Activated CD8-positive, alpha-beta memory T cell treated with anti-CD3 and anti-CD28 coated beads for 24 hours (primary cell): ENCODE measurements at regions not wholly inside any gene's neighbourhood (a gene's known extent, or its start where the extent isn't known, plus 50 kb on each side); places are given as distances from the start of the nearest gene placed in this dataset.

ENCODE experiments used
- DNase-seq: peaks from one replicate; pipeline ENCODE4 v3.0.0-alpha.2; 2020

DNA sequence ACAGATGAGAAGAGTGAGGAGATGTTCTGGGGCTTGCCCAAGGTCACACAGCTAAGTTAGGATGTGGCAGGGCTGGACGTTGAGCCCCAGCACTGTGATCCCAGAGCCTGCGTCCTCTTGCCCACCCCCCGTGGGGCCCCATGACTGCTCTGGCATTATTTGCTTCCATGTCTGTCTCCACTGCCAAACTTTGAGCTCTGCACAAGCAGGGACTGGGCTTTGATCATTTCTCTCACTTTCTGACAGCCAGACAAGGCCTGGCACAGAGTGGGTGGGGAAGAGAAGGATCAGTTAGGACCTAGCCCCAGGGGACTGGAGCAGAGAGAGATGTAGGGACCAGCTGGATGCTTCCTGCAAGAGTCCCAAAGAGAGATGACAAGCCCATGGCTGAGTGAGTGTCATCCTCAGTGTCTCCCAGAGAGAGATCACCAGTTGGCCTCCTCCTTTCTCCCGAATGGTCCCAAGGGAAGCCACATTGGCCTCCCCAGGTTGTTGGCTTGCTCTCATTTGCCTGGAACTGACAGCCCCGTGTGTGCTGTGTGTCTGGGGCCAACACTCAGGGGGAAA is 126.7 kb upstream of the PWP1 start:
- DNase-seq: no peak

DNA sequence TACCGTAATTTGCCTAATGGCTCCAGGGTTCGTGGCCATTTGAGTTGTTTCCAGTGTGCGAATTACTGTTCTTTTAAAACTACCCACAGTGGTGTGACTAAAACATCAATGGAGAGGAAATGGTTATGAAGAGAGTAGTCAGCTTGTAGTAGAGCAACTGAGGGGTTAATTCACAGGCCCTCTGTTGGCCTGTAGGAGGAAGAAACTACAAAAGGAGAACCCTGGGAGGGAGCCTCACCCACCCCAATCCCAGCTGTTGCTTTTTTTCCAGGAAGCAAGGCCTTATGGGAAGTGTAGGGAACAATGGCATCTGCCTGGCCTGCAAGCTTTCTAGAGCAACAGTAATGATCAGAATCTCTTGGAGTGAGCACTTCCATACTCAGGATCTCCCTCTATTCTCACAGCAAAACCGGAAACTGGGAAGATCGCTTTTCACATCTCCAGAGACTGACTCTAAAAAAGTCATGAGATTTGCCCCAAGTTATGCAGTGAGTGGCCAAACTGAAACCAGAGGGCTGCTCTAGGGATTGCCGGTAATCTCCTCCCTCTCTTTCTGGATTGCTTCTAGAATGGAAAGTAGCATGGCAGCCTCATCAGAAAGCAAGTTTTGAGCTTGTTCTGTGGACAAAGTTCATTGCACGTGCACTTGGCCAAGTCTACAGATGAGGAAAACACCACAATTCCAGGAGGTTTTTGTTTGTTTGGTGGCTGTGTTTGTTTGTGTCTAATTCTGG is 125.3 kb upstream of the PWP1 start:
- no peak for DNase-seq

DNA sequence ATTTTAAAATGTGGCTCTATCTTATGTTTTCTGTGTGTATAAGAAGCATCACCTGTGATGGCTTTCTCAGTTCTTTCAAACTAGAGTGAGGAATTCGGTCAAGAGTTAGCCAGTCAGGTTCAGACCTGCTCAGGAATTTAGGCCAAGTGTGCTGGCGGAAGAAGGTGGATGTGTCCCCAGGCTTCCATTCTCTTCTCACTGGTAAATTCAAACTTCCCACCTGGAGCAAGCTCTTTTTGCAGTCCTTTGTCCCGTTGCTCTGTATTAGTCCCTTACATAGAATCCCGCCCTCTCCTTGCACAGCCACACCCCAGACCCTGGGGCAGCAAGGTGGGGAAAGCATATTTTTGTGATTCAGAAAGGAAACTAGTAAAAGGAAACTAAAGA is 124.7 kb upstream of the PWP1 start:
- no peak for DNase-seq

DNA sequence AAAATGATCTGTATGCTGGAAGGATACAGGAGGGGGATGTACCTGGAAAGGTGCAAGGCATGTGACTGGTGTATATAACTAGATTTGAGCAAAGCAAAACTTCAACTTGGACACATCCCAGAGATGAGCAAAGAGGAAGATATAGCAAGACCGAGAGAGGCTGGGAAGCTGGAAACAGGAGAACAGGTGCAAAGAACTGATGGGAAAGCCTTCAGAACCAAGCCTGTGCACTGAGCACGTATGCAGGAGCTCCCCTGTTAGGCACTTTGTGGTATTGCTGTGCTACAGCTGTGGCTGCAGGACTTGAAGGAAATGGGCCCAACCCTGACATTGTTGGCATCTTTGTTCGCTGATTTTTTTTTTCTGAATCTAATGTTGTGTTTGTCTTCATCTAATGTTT is 120.7 kb upstream of the PWP1 start:
- DNase-seq: no peak

DNA sequence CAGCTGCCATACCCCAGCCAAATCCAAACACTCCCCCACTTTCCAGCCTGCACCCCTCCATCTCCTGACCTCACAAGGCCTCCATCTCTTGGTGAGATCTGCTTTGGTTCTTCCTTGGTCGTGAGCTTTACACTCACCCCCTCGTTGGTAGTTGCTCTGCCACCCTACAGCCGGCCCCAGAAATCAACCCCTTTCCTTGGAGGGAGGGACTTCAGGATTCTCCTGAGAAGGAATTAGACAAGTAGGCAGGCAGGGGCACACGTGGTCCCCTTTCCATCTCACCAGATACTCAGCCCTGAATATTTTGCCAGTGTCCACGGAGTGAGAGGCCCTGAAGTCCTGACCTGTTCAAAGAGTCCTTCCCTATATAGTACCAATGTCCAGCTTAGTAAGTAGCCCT is 120.0 kb upstream of the PWP1 start:
- no peak for DNase-seq

DNA sequence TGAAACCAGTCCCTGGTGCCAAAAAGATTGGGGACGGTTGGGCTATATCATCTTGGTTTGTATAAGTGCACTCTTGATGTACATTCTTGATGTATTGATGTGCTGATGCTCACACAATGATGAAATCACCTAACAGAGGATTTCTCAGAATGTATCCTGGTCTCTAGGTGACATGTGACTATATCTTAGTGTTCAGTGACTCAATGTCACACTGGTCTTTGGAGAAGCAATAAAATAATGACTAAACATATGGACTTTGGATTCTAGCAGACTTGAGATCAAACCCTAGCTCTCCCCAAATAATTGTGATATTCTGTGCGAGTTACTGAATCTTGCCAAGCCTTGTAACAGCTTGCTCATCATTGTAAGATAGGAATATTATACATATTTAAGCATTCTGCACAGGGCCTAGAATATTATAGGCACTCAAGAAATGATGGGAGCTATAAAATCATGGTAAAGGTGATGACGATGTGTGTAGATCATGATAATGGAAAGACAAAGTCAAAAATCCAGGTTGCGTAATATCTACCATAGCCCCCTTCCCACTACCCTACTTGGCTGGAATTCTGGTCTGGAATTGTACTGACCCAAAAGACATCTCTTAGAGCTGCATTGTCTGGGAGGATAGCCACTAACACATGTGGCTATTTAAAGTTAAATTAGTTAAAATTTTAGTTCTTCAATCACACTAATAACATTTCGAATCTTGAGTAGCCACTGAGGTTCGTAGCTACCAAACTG is 117.6 kb upstream of the PWP1 start:
- no peak for DNase-seq

DNA sequence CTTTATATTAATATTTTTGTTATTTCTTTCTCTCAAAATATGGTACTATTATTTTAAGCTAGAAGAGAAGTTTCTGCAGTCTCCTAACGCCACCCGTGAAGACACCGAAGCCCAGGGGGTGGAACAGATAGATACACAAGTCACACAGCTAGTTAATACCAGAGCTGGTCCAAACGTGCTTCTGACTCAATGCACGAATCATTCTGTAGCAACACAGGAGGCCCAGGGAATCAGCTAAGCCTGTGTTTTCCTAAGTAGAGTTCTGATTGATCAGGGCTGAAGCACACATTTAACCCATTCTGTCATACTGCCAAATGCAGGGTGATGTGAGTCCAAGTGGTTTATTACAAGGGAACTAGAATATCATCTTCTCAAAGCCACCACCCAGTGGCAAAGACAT is 116.9 kb upstream of the PWP1 start:
- DNase-seq: no peak

DNA sequence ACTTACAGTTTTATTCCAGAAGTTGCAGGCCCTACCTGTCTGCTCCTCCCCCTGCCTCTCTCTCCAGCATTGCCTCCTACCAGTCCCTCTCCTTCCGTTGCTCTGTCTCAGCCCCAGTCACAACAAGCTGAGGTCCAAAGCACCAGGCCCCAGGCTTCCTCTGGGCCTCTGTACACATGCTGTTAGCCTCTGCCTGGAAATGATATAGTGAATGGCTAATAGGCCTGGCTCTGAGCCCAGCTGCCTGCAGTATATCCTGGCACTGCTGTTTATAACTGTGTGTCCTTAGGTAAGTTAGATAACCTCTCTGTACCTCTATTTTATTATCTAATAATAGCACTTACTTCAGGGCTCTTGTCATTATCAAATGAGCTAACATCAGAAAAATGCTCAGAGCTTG is 114.9 kb upstream of the PWP1 start:
- DNase-seq: no peak

DNA sequence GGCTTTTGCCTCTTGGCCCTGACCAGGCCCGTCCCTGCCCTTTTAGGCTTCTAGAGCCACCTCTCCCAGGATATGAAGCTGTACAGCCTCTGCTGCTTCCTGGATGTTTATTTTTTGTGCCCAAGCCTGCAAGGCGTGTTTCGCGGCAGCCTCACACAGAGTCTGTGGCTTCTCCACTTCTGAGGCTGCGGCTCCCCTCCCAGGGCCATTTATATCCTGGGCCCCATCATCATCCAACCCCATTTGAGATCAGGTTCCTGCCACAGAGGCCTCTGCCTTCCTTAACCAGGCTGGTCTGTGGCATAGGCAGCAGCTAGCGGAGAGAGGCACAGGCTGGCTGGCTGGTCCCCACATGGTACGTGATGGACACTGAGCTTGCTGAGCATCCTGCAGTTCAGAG is 114.1 kb upstream of the PWP1 start:
- no peak for DNase-seq

DNA sequence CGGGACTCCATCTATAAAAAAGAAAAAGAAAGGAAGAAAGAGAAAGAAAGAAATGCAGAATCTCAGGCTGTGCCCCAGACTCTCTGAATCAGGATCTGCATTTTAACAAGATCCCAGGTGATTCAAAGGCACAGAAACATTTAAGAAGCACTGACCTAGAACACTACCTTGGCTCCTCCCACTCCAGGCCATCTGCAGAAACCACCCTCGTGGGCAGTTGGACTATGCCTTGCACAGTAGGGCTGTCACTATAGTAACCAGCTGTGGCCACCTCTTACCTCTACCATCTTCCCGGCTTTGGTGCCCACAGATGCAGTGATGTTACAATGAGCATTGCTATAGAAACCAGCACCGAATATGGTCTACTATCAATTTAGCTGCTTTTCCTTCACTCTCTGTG is 110.9 kb upstream of the PWP1 start:
- DNase-seq: no peak

DNA sequence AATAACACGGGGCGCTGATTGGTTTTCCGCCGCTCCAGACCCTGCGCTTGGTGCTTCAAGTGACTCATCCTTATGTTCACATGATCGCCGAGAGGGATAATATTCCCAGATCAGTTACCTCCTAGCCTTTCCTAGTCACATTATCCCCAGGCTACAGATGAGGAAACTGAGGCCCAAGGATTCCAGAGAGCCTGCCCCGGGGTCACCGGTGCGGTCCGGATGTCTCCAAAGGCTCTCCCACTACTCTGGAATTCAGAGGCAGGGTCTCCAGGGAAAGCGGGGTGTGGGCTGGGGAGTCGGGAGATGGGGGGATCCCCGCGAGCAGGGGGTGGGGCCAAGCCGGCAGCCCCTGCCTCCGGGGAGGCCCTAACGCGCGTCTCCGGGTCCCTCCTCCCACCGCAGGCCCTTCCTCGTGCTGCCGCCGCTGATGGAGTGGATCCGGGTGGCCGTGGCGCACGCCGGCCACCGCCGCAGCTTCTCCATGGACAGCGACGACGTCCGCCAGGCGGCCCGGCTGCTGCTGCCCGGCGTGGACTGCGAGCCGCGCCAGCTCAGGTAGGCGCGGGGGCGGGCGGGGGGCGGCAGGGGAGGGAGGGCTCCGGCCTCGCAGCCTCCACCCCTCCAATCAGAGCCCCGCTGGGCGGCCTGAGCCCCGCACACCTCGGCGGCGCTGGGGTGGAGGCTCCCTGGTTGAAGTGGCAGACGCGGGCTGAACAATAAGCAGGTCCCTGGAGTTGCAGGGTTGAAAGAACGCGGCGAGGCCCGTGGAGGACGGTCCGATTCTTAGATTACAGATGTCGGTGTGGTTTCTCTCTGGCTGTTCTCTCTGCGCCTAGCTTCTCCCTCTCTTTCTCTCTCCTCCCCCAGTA is 104.6 kb upstream of the PWP1 start:
- DNase-seq: no peak

DNA sequence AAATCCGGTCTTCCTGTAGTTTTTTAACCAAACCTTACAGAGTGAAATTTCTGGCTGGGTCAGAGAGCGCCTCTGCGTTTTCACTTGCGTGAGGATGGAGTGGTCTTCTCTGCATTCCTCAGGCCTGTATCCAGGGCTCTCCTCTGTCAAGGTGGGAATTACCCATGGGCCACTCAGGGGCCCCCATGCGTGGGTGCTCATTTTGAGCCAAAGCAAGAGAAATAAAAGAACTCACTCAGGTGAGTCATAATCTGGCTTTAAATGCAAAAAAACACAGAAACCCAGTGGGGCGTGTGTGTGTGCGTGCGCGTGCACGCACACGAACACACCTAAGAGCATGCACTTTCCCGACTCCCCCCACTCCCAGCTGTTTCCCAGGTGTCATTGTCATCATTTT is 104.0 kb upstream of the PWP1 start:
- no peak for DNase-seq

DNA sequence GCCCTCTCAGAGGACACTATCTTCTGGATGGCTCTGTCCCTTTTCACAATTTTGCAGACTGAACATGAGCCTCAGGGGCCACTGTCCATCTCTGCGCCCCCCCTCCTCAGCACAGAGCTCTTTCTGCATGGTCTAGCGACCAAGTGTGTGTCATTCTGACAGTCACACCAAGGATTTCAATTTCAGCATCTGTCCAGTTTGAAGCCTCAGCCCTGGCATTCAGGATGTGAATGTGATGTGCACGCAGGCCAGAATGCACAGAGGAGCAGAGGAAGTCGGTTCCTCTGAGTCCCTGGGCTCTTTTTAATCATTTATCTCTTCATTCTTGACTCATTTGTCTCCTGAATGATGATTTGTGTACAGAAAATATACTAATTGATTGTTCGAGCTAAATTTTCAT is 102.0 kb upstream of the PWP1 start:
- no peak for DNase-seq

DNA sequence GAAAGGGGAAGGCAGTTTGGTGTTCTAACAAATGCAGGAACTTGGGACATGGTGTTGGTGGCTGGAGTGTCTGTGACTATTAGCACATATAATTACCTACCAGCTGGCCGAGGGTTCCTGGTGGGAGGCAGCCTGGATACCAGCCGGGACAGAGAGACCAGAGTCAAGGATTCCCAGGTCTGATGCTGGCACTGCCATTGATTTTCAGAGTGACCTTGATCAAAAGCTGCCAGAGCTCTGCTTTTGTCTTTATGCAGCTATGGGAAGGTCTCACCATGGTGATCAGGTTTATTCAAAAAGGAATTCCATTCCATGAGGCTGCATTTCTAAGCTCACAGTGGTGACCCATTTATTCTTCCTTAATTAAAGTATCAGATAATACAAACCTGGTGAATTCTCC is 101.0 kb upstream of the PWP1 start:
- DNase-seq: no peak

DNA sequence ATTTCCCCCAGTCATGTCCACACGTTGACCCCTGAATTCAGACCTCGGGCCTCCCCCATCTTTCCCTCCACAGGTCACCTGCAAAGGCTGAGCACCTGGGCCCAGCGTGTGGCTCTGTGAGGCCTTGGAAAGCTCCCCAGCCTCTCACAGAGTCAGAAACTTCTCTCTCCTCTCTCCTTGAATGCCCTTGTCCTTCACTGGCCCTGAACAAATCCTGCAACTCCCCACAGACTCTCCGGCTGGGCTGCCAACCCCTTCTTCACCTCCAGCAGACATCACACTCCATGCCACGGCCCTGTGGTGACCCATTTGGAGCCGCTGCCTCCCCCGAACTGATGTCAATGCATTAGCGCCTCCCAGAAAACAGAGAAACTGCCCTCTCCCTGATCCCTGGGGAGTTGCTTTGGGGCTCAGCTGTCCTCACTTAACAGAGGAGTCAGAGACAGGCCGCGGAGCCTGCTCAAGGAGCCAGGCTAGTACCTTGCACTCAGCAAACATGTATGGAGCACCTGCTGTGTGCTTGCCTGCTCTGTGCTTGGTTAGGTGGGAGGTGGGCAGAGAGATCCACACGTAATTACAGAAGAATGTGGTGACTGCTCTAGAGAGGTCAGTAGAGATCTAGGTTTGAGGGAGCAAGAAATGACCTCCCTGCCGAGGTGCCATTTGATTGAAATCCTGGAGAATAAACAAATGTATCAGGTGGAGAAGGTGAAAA is 99.2 kb upstream of the PWP1 start:
- DNase-seq: no peak

DNA sequence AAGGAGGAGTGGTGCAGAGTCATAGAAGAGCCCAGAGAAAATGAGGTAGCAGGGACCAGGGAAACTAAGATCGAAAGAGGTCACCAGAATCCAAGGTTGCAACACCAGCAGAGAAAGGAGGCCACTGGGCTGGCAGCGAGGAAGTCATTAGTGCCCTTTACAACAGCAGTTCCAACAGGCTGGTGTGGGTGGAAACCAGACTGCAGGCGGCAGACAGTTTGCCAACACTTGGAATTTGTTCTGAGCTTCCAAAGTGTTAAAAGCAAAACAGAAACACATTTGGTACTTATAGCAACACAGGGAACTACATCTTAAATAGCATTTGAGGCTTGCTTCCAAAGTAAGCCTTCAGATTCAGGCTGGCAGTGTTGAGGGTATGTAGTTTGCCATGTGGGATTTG is 95.2 kb upstream of the PWP1 start:
- DNase-seq: no peak

DNA sequence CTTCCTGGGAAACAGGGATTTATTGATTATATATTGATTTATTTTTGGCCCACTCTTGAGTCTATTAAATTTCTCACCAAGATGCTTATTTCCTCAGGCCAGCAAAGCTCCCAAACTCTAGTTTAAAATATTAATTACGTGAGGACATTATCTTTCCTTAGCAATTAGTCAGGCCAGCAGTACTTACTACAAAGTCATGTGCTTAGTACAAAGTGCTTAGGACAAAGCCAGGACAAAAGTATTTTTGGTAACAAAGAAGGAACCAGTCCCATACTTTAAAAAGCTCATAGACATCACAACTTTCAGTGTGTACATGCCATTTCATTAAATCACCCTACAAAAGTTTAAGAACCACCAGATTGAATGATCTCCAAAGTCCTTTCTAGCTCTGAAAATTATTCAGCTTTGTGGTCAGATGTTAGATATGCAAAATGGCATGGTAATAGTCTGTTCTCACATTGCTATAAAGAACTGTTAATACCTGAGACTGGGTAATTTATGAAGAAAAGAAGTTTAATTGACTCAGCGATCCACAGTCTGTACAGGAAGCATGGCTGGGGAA is 94.7 kb upstream of the PWP1 start:
- DNase-seq: no peak

DNA sequence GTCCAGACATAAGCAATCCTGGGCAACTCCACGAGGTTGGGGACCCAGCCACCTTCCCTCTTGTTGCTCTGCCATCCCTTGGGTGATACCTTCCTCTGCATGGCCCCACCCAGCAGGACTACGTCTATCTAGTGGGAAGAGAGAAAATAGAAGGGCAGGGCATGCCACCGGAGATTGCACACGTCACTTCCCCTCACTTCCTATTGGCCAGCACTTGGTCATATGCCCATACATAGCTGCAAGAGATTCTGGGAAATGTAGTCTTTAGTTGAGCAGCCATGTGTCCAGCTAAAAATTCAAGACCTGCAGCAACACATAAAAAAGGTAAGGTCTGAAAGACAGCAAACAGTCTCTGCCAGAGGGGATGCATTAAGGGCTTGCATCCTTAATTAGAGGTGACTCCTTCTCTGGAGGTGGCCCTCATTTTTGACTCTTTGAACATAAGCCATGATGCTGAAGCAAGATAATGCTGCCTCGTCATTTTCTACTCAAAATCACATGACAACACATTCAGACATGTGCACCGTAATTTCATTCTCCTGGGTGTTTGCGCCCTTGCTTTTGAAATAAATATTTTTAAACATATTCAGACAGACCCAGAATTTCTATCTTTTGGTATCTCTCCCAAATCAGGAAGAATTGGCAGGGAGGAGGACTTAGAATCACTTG is 91.8 kb upstream of the PWP1 start:
- DNase-seq: no peak

DNA sequence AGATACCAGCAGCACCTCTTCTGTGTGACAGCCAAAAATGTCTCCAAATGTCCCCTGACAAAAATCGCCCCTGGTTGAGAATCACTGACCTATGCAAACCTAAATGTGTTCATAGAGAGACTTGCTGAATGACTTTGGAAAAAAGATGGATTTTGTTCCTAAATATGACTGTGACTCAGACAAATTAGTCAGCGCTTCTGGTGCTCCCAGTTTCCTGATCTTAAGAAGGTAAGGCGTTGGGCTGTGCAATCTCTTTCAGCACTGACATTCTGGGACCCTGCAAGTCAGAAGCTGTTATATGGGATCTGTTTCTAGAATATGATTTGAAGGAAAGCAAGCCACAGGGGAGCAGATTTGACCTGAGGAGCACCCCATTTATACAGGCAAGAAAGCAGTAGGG is 90.6 kb upstream of the PWP1 start:
- no peak for DNase-seq

DNA sequence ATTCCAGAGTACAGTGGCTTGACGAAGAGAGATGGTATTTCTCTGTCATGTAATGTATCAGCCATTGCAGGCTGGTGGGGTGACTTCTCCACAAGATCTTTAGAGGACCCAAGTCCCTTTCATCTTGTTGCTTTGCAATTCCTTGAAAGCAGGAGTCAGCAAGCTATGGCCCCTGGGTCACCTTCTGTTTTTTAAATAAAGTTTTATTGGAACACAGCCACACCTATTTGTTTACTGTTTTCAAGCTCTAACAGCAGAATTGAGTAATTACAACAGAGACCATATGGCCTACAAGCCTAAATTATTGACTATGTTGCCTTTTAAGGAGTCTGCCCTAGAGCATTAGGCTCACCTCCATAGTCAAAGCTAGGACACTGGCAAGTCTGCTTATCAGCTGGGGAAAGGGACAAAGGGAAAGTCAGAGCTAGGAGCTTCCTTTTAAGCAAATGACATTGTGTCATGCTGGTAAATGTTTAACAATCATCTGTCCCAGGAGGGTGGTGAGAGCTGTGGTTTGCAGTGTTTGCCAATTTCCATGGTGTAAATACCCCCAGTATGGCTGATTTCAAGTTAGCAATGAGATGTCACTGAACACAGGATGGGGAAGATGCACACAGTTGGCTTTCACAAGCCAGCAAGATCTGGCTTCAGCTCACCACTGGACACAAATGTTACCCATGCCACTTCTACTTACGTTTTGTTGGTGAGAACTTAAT is 87.7 kb upstream of the PWP1 start:
- DNase-seq: no peak

DNA sequence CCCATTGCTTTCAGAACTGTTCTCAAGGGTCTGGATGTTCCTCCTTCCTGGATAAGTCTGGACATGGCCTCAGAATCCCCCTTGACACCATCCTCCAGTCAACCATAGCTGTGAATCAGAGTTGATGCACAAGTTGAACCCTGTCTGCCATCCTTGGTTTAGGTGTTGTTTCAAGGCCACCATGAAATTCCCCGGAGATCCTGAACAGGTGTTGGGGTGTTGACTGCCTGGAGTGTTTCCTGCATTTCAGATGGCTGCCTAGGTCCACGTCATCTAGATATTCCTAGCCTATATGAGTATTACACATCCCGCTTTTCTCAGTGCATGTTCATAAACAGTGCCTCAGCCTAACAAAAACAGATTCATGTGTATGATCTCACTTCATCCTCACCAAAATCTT is 86.7 kb upstream of the PWP1 start:
- no peak for DNase-seq
